ENCODE measurements at regions not wholly inside any gene's neighbourhood (a gene's known extent, or its start where the extent isn't known, plus 50 kb on each side); places are given as distances from the start of the nearest gene placed in this dataset.

GRCh38 chr14:26859483-26859882 lies 261.6 kb upstream of the NOVA1 start:
- Histone ChIP-seq H3K9me3 (no peaks in the 10 kb centered on the region), H3K36me3 (no peaks in the 10 kb centered on the region), H3K4me3 (no peak overlapping the region), H3K27me3 (no peaks in the 10 kb centered on the region), H3K4me1 (peaks cover 0 to 16% (median 0%) of the 10 kb centered on the region in 12 donors), H3K27ac (no peak overlapping the region)
- intact Hi-C loops (cut with DNase I) = no loop called here
- 59 to 76% (median 72%) methylated on average over 2 of the region's 2 CpGs for WGBS, 4 donors
- no peak for ATAC-seq
- no peak for DNase-seq
- TF ChIP-seq POLR2A (IDR thresholded peaks at IDR 0.05) = no peak
- no peak for TF ChIP-seq CTCF (IDR thresholded peaks at IDR 0.05)

- Histone ChIP-seq H3K9me3 (no peaks in the 10 kb centered on the region), H3K36me3 (no peaks in the 10 kb centered on the region), H3K27me3 (no peaks in the 10 kb centered on the region), H3K4me3 (no peak overlapping the region), H3K4me1 (peaks cover 0 to 16% (median 0%) of the 10 kb centered on the region in 12 donors), H3K27ac (no peak overlapping the region)
- no peak for ATAC-seq
- TF ChIP-seq CTCF (IDR thresholded peaks at IDR 0.05) (no peak), POLR2A (IDR thresholded peaks at IDR 0.05) (no peak)
- DNase-seq = no peak
- 72 to 79% (median 76%) methylated on average over 3 of the region's 3 CpGs for WGBS, 4 donors
- intact Hi-C loops (cut with DNase I) = no loop called here
Measured at GRCh38 chr14:26860111-26860510, 262.3 kb upstream of the NOVA1 start.

- H3K4me1 ChIP-seq = no peaks in the 10 kb centered on the region
- intact Hi-C loops (cut with DNase I) = no loop called here
- ATAC-seq (no peak), DNase-seq (no peak)
- no peak for TF ChIP-seq POLR2A (IDR thresholded peaks at IDR 0.05)
- TF ChIP-seq CTCF (IDR thresholded peaks at IDR 0.05) = no peak
- H3K27me3 ChIP-seq = no peaks in the 10 kb centered on the region
- no peaks in the 10 kb centered on the region for H3K9me3 ChIP-seq
- 78 to 82% (median 81%) methylated on average over 5 of the region's 5 CpGs for WGBS, 4 donors
- H3K36me3 ChIP-seq = no peaks in the 10 kb centered on the region
- no peak overlapping the region for H3K27ac ChIP-seq
- no peak overlapping the region for H3K4me3 ChIP-seq
Measured at GRCh38 chr14:26863736-26864135, 265.9 kb upstream of the NOVA1 start.

GRCh38 chr14:26866721-26867120 lies 268.9 kb upstream of the NOVA1 start:
- intact Hi-C loops (cut with DNase I) = no loop called here
- no peak overlapping the region for H3K27ac ChIP-seq
- peaks cover 0 to 3% (median 0%) of the 10 kb centered on the region in 12 donors for H3K4me1 ChIP-seq
- WGBS, 4 donors = 32 to 49% (median 38%) methylated on average over 1 of the region's 1 CpG
- H3K4me3 ChIP-seq = no peak overlapping the region
- H3K36me3 ChIP-seq = no peaks in the 10 kb centered on the region
- no peaks in the 10 kb centered on the region for H3K9me3 ChIP-seq
- ATAC-seq (no peak), DNase-seq (no peak)
- H3K27me3 ChIP-seq = no peaks in the 10 kb centered on the region
- TF ChIP-seq POLR2A (IDR thresholded peaks at IDR 0.05) (no peak), CTCF (IDR thresholded peaks at IDR 0.05) (no peak)

Data from heart left ventricle (tissue), 16 donors.